Naive thymus-derived CD8-positive, alpha-beta T cell (primary cell): ENCODE measurements at regions not wholly inside any gene's neighbourhood (a gene's known extent, or its start where the extent isn't known, plus 50 kb on each side); places are given as distances from the start of the nearest gene placed in this dataset.

Experiments
- ATAC-seq, 2 donors: fragments of 150-1000 bp; cut with Tn5 transposase in 1 of 2; sonication (Bioruptor Pico), chemical (Tn5 transposase) in 1 of 2; 1 replicate in 1 of 2; 2 replicates in 1 of 2; pipeline ENCODE4 v1.10.0; 2021; ENCODE audit warnings: mild to moderate bottlenecking in 2 of 2, moderate library complexity in 2 of 2
- POLR2A ChIA-PET: fragments of 350-600 bp; sonication (Branson Sonifier 250); formaldehyde crosslinking; loops from one replicate; lab custom pipeline; 2021; ENCODE audit warnings: antibody characterized with exemption; lab: Charles Lee
- DNase-seq, 10 donors: peaks; one replicate each; pipeline versions ENCODE4 v3.0.0 to v3.0.0-alpha.2; 2020 to 2022
- H3K27ac Mint-ChIP-seq, 10 donors: one replicate each; pipeline ENCODE4 v1.8.0; 2020 to 2022; ENCODE audit warnings: mild to moderate bottlenecking in 10 of 10, mixed read lengths in 10 of 10, moderate library complexity in 4 of 10, inconsistent platforms in 1 of 10
- H3K27me3 Mint-ChIP-seq, 5 donors: one replicate each; pipeline ENCODE4 v1.8.0; 2021 to 2022; ENCODE audit warnings: mixed read lengths in 5 of 5
- H3K36me3 Mint-ChIP-seq, 3 donors: one replicate each; pipeline ENCODE4 v1.8.0; 2020 to 2022; ENCODE audit warnings: mixed read lengths in 3 of 3, mild to moderate bottlenecking in 2 of 3, inconsistent platforms in 1 of 3
- H3K4me1 Mint-ChIP-seq, 4 donors: one replicate each; pipeline ENCODE4 v1.8.0; 2021 to 2022; ENCODE audit warnings: mixed read lengths in 4 of 4
- H3K4me3 Mint-ChIP-seq, 10 donors: one replicate each; pipeline ENCODE4 v1.8.0; 2020 to 2022; ENCODE audit warnings: mild to moderate bottlenecking in 10 of 10, mixed read lengths in 10 of 10, moderate library complexity in 6 of 10, inconsistent platforms in 1 of 10
- H3K9me3 Mint-ChIP-seq, 9 donors: one replicate each; pipeline ENCODE4 v1.8.0; 2020 to 2022; ENCODE audit warnings: mixed read lengths in 9 of 9, mild to moderate bottlenecking in 3 of 9, inconsistent platforms in 1 of 9, moderate library complexity in 1 of 9

DNA sequence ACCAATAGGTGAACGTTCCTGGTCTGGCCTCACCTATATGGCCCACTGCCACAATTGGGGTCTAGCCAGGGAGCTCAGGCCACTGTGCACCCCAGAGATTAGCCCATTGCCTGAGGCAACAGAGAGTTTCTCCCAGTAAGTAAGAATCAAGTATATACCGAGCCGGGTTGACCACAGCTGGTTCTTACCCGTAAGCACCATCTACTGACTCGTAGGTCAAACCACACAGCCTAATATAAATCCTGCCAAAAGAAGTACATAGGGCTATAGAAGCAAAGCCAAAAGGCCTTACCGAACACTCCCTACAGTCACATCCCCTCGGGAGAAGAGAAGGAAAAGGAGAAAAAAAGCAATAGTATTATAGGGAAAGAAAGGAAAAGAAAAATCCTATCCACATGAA is 463.6 kb upstream of the GJE1 start:
- Mint-ChIP-seq H3K27ac (no peak overlapping the region), H3K27me3 (peaks cover 0 to 19% (median 3%) of the 10 kb centered on the region in 5 donors), H3K36me3 (no peaks in the 10 kb centered on the region), H3K9me3 (no peaks in the 10 kb centered on the region), H3K4me1 (no peaks in the 10 kb centered on the region), H3K4me3 (no peak overlapping the region)
- no peak for DNase-seq
- ATAC-seq = no peak
- POLR2A ChIA-PET = no interaction called here

DNA sequence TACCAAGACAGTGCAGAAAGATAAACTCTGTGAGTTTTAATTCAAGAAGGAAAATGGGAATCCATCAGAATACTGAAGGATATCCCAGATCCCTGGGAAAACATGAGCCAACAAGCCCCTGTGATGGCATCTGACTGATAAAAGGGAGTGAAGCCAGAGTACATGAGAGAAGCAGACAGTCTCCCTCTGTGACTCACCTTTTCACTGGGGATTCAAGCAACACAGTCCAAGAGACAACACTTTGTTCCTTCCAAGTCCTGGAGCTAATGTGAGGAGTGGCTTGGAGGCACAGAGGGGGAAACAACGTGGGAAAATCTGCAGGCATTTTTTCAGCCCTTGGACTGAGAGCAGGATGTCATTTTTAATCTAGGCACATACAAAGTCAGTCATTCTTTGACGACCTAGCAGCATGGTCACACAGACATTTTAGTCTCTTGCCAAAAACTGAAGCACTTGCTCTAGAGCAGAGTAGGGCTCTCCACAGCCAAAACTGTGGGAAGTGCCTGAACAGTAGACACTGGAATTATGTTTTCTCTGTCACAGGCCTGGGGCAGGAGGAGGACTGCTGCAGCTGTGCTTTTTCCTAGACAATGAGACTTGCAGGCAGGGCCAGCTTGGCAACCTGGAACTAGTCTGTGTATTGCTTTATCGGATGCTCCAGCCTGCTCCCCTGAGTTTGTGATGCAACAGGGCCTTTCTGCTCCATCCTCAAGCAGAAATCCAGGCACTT is 465.0 kb upstream of the GJE1 start:
- no peaks in the 10 kb centered on the region for H3K4me1 Mint-ChIP-seq
- DNase-seq (no peak), ATAC-seq (no peak)
- POLR2A ChIA-PET = no interaction called here
- no peak overlapping the region for H3K27ac Mint-ChIP-seq
- H3K27me3 Mint-ChIP-seq = peaks cover 0 to 19% (median 3%) of the 10 kb centered on the region in 5 donors
- H3K4me3 Mint-ChIP-seq = no peak overlapping the region
- H3K36me3 Mint-ChIP-seq = no peaks in the 10 kb centered on the region
- no peaks in the 10 kb centered on the region for H3K9me3 Mint-ChIP-seq

DNA sequence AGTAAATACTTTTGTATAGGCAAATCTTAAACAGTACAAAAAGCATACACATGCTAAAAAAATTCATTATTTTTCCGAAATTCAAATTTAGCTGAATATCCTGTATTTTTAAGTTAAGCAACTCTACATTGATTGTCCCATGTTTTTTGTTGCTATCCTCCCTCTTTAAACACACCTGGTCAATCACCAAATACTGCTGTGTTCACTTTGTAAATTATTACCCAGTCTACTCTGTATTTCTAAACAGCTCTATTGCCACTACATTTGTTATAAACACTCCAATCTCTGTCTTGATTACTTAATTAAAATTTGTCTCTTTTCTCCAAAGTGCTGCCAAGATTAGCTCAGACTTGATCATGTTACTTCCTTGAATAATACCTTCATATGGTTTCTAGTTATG is 466.5 kb upstream of the GJE1 start:
- POLR2A ChIA-PET = no interaction called here
- H3K4me1 Mint-ChIP-seq = no peaks in the 10 kb centered on the region

DNA sequence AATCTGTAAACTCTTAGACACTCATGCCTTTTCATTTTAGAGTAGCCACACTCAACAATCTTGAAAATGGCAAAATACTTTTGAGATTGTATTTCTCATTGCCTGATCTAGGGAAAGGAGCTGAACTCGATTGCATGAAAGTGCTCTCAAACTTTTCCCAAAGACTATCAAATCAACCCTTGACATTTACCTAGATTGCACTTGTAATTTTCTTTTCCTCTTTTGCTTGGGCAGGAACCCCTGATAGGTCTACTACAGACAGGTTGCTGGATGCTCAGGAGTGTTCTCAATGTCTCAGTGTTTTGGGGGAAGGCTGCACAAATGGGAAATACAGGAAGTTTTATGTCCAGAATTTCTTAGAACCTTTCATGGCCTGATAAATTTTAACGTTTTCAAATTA is 468.0 kb upstream of the GJE1 start:
- Mint-ChIP-seq H3K4me1 (no peaks in the 10 kb centered on the region), H3K36me3 (no peaks in the 10 kb centered on the region), H3K27ac (no peak overlapping the region), H3K27me3 (peaks cover 0 to 14% (median 0%) of the 10 kb centered on the region in 5 donors), H3K4me3 (no peak overlapping the region), H3K9me3 (no peaks in the 10 kb centered on the region)
- DNase-seq = no peak
- ATAC-seq = no peak
- POLR2A ChIA-PET = no interaction called here

More for the DNA sequence above, 466.5 kb upstream of the GJE1 start:
- no peak for DNase-seq
- Mint-ChIP-seq H3K36me3 (no peaks in the 10 kb centered on the region), H3K9me3 (no peaks in the 10 kb centered on the region), H3K27me3 (peaks cover 0 to 19% (median 0%) of the 10 kb centered on the region in 5 donors), H3K4me3 (no peak overlapping the region), H3K27ac (no peak overlapping the region)
- no peak for ATAC-seq

DNA sequence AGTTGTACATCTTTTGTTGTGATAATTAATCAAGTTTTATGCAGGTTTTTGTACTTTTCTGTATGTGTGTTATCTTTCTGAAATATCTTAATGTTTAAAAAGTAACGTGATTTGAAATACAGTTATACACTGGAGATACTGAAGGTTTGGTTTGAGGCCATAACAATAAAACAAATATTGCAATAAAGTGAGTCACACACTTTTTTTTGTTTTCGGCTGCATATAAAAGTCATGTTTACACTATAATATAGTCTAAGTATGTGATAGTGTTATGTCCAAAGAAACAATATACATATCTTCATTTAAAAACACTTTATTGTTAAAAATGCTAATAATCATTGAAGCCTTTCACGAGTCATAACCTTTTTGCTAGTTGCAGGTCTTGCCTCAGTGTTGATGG is 473.1 kb upstream of the GJE1 start:
- no peak overlapping the region for H3K4me3 Mint-ChIP-seq
- no peak for ATAC-seq
- peaks cover 0 to 4% (median 0%) of the 10 kb centered on the region in 9 donors for H3K9me3 Mint-ChIP-seq
- no peak overlapping the region for H3K27ac Mint-ChIP-seq
- peaks cover 0 to 2% (median 0%) of the 10 kb centered on the region in 3 donors for H3K36me3 Mint-ChIP-seq
- no peak for DNase-seq
- H3K27me3 Mint-ChIP-seq = peaks cover 0 to 12% (median 3%) of the 10 kb centered on the region in 5 donors
- no peaks in the 10 kb centered on the region for H3K4me1 Mint-ChIP-seq
- POLR2A ChIA-PET = no interaction called here

DNA sequence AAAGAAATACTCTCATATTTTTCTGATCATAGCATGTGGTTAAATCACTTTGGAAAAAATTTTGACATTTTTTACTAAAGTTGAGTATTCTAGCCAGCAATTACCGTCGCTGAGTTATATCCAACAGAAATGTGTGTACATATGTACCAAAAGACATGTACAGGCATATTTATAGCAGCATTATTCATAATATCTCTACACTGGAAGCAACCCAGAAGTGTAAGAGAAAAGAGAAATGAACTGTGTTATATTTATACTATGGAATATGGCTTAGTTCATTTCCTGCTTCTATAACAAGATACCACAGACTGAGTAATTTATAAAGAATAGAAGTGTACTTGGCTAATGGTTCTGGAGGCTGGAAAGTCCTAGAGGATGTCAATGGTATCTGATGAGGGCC is 474.0 kb upstream of the GJE1 start:
- POLR2A ChIA-PET = no interaction called here
- peaks cover 0 to 18% (median 7%) of the 10 kb centered on the region in 5 donors for H3K27me3 Mint-ChIP-seq
- no peaks in the 10 kb centered on the region for H3K4me1 Mint-ChIP-seq
- ATAC-seq (no peak), DNase-seq (no peak)
- no peak overlapping the region for H3K27ac Mint-ChIP-seq
- peaks cover 0 to 4% (median 2%) of the 10 kb centered on the region in 3 donors for H3K36me3 Mint-ChIP-seq
- no peak overlapping the region for H3K4me3 Mint-ChIP-seq
- H3K9me3 Mint-ChIP-seq = peaks cover 0 to 9% (median 0%) of the 10 kb centered on the region in 9 donors

DNA sequence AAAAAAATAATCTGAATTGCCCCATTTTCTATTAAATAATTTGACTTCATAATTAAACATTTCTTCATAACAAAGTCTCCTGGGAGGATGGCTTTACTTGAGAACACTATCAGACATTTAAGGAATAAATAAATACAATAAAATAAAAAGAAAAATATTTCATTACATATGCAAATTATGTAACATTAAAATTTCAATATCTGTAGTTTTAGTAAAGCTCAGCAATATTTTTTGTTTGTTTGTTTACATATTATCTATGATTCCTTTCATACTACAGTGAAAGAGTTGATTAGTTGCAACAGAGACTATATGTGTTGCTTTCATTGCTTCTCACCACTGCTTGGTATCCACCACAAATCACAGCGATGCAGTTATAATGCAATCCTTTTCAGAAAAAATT is 474.9 kb upstream of the GJE1 start:
- Mint-ChIP-seq H3K4me1 (no peaks in the 10 kb centered on the region), H3K36me3 (peaks cover 0 to 4% (median 2%) of the 10 kb centered on the region in 3 donors), H3K9me3 (peaks cover 0 to 9% (median 0%) of the 10 kb centered on the region in 9 donors), H3K4me3 (no peak overlapping the region), H3K27me3 (peaks cover 0 to 18% (median 7%) of the 10 kb centered on the region in 5 donors), H3K27ac (no peak overlapping the region)
- DNase-seq (no peak), ATAC-seq (no peak)
- POLR2A ChIA-PET = no interaction called here

DNA sequence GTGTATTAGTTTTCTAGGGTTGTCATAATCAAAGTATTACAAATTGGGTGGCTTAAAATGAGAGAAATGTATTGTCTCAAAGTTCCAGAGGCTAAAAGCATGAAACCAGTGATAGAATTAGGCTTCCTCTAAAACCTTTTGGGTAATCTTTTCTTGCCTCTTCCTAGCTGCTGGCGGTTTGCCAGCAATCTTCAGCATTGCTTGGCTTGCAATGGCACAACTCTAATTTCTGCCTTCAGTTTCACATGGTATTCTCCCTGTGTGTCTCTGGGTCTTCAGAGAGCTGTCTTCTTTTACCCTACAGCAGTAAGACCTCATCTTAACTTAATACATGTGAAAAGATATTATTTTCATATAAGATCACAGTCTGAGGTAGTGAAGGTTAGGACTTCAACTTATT is 479.1 kb upstream of the GJE1 start:
- H3K27me3 Mint-ChIP-seq = peaks cover 0 to 18% (median 7%) of the 10 kb centered on the region in 5 donors
- H3K36me3 Mint-ChIP-seq = peaks cover 0 to 4% (median 2%) of the 10 kb centered on the region in 3 donors
- H3K9me3 Mint-ChIP-seq = peaks cover 0 to 9% (median 0%) of the 10 kb centered on the region in 9 donors
- H3K4me3 Mint-ChIP-seq = no peak overlapping the region
- ATAC-seq (no peak), DNase-seq (no peak)
- POLR2A ChIA-PET = no interaction called here
- no peaks in the 10 kb centered on the region for H3K4me1 Mint-ChIP-seq
- no peak overlapping the region for H3K27ac Mint-ChIP-seq

DNA sequence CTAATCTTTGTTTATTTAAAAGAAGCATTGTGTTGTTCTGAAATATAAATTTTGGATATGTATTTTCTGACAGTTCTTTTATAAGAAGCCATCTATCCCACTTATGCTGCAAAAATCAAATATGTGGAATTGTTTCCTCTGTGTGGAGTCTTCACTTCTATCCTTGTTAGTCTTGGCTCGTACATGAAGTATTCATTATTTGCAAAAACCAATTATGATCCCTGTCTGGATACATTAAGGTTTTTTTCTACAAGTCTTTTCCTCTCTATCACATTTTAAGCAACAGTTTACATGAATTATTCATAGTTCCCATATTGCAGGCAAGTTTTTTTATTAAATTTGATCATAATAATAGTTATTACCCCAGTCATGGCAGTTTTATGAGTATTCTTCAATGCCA is 490.8 kb upstream of the GJE1 start:
- Mint-ChIP-seq H3K36me3 (no peaks in the 10 kb centered on the region), H3K4me3 (no peak overlapping the region), H3K27ac (no peak overlapping the region), H3K9me3 (no peaks in the 10 kb centered on the region), H3K4me1 (no peaks in the 10 kb centered on the region), H3K27me3 (peaks cover 0 to 3% (median 0%) of the 10 kb centered on the region in 5 donors)
- DNase-seq = no peak
- no peak for ATAC-seq
- POLR2A ChIA-PET = no interaction called here

DNA sequence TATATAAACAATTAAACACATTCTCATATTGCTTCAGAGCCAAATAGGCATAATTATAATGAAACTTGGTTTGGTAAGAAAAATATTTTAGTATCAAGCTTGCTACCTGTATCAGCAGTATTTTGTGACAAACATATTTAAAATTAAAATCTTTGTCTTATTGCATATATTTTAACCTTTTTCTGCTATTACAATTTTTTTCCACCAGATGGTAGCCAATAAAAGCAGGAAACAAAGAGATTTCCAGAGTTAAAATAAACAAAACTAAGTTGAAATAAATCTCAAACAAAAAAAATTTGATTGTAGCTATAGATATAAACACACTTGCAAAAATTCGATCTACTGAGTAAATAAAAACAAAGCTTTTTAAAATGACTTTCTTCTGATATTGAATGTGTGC is 491.3 kb upstream of the GJE1 start:
- H3K4me1 Mint-ChIP-seq = no peaks in the 10 kb centered on the region
- DNase-seq = no peak

DNA sequence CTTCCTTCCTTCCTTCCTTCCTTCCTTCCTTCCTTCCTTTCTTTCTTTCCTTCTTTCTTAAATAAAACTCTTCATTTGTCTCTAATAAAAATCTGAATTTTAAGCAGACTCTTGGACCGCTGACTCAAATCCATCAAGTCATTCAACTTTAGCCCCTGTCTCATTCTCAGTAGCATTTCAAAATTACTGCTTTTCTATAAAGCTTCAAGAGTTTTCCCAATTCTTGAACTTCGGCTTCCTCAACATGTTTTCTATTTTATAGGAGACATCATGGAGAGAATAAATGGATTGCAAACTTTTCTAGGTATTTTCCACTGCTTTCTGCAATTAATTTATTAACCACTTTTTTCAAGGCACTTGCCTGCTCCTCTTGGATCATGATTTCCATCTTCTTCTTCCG is 497.1 kb upstream of the GJE1 start:
- peaks cover 0 to 5% (median 0%) of the 10 kb centered on the region in 5 donors for H3K27me3 Mint-ChIP-seq
- POLR2A ChIA-PET = no interaction called here
- H3K4me3 Mint-ChIP-seq = no peak overlapping the region
- no peaks in the 10 kb centered on the region for H3K36me3 Mint-ChIP-seq
- no peaks in the 10 kb centered on the region for H3K4me1 Mint-ChIP-seq
- H3K9me3 Mint-ChIP-seq = no peaks in the 10 kb centered on the region
- no peak overlapping the region for H3K27ac Mint-ChIP-seq
- DNase-seq (no peak), ATAC-seq (no peak)

More for the DNA sequence above, 491.3 kb upstream of the GJE1 start:
- Mint-ChIP-seq H3K9me3 (no peaks in the 10 kb centered on the region), H3K4me3 (no peak overlapping the region), H3K36me3 (no peaks in the 10 kb centered on the region), H3K27me3 (peaks cover 0 to 3% (median 0%) of the 10 kb centered on the region in 5 donors), H3K27ac (no peak overlapping the region)
- POLR2A ChIA-PET = no interaction called here
- no peak for ATAC-seq

DNA sequence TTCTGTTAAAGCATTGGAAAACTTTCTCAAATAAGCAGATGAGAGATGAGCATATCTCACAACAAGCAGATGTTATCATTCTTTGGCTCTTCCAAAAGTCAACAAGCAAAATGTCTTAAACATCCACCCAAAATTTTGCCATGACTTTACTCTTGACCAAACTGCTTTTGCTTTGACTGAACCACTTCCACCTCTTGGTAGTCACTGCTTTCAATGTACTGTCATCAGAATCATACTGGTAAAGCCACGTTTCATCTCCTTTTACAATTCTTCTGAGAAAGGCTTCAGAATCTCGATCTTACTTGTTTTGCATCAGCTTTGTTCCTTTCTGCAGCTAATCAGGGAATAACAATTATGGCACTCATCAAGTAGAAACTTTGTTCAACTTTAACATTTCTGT is 498.5 kb upstream of the GJE1 start:
- Mint-ChIP-seq H3K36me3 (no peaks in the 10 kb centered on the region), H3K27ac (no peak overlapping the region), H3K27me3 (peaks cover 0 to 5% (median 0%) of the 10 kb centered on the region in 5 donors), H3K4me3 (no peak overlapping the region), H3K9me3 (peaks cover 0 to 1% (median 0%) of the 10 kb centered on the region in 9 donors), H3K4me1 (no peaks in the 10 kb centered on the region)
- no peak for ATAC-seq
- DNase-seq = no peak
- POLR2A ChIA-PET = no interaction called here

DNA sequence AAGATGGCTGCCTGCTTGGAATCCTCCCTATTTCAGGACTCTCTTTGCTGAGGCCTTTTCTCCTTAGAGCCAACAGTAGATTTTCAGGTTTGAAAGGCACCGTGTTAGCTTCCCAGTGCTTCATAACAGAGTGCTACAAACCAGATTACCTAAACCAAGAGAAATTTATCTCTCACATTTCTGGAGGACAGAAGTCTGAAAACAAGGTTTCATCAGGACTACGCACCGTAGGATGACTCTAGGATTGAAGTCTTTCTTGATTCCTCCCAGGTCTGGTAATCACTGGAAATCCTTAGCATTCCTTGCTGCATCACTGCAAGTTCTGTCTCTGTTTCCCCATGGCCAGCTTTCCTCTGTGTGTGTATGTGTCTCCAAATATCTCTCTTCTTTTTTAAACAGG is 508.4 kb upstream of the GJE1 start:
- ATAC-seq = no peak
- Mint-ChIP-seq H3K36me3 (no peaks in the 10 kb centered on the region), H3K27me3 (peaks cover 2 to 15% (median 7%) of the 10 kb centered on the region in 5 donors), H3K4me3 (no peak overlapping the region), H3K27ac (no peak overlapping the region), H3K9me3 (peaks cover 0 to 18% (median 0%) of the 10 kb centered on the region in 9 donors), H3K4me1 (no peaks in the 10 kb centered on the region)
- POLR2A ChIA-PET = no interaction called here
- DNase-seq = no peak

DNA sequence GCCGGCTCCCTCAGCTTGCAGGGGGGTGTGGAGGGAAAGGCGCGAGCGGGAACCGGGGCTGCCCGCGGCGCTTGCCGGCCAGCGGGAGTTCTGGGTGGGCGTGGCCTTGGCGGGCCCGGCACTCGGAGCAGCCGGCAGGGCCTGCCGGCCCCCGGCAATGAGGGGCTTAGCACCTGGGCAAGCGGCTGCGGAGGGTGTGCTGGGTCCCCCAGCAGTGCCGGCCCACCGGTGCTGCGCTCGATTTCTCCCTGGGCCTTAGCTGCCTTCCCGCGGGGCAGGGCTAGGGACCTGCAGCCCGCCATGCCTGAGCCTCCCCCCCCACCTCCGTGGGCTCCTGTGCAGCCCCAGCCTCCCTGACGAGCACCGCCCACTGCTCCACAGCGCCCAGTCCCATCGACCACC is 514.5 kb upstream of the GJE1 start:
- DNase-seq (no peak), ATAC-seq (no peak)
- no peaks in the 10 kb centered on the region for H3K4me1 Mint-ChIP-seq
- peaks cover 0 to 4% (median 0%) of the 10 kb centered on the region in 9 donors for H3K9me3 Mint-ChIP-seq
- H3K4me3 Mint-ChIP-seq = no peak overlapping the region
- H3K27ac Mint-ChIP-seq = no peak overlapping the region
- H3K36me3 Mint-ChIP-seq = no peaks in the 10 kb centered on the region
- peaks cover 0 to 1% (median 0%) of the 10 kb centered on the region in 5 donors for H3K27me3 Mint-ChIP-seq
- POLR2A ChIA-PET = no interaction called here
